GM19324 (cell line): ENCODE measurements at regions not wholly inside any gene's neighbourhood (a gene's known extent, or its start where the extent isn't known, plus 50 kb on each side); places are given as distances from the start of the nearest gene placed in this dataset.

Source experiments
- ATAC-seq: cut with Tn5 transposase; IDR thresholded peaks from one replicate; pipeline ENCODE4 v1.9.1; 2021; ENCODE audit warnings: mild to moderate bottlenecking, moderate library complexity; ENCODE audit not compliant: unreplicated experiment, low FRiP score

DNA sequence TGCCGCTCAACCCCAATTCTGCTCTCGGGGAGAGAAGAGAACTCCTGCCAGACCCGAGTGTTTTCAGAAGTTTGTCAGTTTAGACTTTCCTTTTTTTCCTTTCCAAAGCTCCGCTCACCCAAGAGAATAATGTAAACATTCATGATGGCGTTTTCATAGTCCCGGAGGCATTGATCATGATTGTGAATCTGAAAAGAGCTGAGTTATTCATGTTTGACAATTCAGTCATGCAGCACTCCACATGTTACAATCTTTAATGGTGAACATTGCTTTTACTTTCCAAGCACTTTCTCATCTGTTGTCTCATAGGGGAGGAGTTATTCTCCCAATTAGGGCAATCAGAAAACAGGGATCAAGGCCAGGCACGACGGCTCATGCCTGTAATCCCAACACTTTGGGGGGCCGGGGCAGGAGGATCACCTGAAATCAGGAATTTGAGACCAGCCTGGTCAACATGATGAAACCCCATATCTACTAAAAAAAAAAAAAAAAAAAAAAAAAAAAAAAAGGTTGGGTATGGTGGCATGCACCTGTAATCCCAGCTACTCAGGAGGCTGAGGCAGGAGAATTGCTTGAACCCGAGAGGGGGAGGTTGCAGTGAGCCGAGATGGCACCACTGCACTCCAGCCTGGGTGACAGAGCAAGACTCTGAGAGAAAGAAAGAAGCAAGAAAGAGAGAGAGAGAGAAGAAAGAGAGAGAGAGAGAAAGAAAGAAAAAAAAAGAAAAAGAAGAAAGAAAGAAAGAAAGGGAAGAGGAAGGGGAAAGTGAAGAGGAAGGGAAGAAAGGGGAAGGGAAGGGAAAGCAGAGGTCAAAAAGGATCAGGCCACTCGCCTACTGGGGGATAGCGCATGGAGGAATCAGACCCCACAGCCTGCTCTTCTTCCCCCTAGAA lies 70.0 kb upstream of the TNRC6C start:
- ATAC-seq: no peak

DNA sequence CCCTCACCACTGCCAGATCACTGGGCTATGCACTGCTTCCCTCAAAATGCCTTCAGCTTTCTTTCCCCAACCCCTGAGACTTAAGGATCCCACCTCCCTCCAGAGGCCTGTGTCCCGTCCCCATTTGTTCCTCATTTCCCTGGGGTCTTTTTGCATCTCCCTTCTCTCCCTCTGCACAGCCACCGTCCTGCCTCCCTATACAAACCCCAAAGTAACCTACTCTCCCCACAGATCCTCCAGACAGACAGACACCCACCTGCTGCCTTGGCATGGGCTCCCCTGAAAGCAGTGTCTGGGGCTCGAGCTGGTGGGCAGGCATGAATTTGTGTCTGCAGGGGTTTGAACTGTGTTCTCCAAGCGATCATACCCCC lies 69.4 kb upstream of the TNRC6C start:
- no peak for ATAC-seq

DNA sequence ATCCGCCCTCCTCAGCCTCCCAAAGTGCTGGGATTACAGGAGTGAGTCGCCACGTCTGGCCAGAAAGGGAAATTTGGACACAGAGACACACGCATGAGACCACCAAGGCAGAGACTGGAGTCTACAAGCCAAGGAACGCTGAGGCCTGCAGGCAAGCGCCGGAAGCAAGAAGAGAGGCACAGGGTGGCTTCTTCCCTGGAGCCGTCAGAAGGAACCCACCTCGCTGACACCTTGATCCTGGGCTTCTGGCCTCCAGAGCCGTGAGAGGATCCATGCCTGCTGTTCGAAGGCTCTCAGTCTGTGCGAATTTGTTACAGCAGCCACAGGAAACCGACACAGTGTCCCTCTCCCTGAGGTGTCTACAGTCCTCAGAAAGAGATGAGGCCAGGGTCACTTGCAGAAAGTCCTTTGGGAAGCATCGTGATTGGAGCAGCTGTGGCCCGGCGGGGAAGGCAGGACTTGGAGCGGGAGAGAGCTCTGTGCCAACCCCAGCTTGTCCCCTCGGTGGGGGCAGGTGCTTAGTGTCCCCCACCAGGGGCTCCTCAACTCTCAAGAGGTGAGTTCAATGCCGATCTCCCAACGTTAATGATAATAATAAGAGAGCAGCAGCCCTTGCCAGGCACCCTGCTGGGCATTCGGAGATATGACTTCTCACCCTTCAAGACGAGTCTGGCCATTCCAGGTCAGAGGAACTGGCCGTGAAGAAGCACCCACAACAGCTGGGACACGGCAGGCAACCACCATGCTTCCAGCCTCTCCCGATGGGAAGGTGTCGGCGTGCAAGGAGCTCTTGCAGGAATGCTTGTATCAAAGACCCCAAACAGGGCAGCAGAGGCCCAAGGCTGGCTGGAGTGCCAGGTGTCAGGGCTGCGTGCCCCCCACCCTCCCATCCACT lies 68.4 kb upstream of the TNRC6C start:
- no peak for ATAC-seq

DNA sequence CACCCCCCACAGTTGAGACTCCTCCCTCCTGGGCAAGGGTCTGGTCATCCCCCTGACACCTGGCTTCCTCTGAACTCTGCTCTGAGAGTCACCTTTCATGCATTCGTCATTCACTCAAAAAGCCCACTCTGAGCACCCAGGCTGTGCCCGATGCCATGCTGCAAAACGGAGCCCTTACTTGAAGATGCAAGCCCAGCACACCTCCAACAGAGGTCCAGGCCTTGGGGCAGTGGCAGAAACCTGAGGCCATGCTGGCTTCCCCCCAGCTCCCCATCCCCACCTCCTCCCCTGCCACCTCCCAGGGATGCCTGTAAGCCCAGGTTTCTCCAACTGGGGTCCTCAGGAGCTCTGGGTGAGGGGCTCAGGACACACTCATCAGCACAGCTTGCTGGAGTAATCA lies 67.7 kb upstream of the TNRC6C start:
- no peak for ATAC-seq

DNA sequence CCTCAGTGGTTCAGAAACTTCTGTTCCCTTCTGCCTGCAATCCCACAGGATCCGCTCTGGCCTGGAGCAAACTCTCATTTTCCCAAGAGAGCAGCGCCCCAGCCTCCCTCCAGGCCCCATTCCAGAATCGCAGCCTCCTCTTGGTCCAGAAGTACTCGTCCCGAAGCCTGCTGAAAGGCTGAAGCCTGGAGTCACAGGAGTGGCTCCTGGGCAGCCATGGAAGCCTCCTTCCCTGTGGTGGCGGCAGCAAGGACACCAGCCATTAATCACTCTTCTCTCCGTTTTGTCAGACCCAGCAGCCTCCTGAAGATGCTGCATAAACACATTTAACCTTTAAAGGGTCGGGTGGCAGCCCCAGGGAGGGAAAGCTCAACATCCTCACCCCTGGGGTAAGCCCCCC lies 66.9 kb upstream of the TNRC6C start:
- no peak for ATAC-seq

DNA sequence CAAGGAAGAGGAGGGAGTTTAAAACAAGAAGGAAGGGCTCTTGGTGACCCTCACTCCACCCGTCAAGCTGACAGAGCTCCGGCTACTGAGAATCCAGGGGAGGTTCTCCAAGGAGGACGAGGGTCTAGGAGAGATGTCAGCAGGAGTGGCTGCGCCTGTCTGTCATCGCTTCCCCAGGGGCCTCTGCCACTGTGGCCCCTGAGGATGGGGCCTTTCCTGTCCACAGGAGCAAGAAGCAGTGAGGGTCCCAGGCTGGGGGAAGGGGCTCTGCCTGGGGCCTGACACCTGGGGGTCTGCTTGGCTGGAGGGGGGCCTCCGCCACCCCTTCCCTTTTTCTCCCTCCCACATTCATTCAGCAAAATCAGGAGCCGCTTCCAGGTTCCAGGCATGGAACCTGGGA lies 66.5 kb upstream of the TNRC6C start:
- no peak for ATAC-seq

DNA sequence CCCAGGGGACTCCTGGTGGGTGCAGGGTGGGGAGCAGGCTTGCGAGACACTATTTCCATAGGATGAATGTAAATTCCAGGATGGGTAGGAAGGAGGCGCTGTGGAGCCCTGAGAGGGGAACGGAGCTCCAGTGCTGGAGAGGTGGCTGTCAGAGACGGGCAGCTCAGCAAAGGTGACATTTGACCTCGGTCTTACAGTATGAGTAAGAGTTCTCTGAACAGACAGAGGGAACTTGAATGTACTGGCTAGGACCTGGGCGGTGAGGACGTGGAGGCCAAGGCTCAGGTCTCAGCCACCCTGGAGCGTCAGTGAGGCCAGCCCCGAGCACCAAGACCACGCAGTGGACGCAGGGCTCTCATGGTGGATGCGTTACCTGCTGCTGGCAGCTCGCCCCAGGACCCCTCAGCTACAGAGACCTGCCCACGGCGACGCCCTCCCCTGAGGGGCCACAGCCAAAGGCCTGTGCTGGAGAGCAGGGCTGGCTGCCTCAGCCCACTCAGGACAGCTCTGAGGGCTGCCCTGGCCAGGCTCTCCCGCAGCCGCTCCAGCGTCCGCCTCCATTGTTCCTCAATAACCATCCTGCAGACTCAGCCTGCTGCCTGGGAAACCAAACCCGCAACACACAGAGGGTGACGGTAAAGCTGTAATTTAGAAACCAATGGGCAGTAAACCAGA lies 65.9 kb upstream of the TNRC6C start:
- ATAC-seq: no peak

DNA sequence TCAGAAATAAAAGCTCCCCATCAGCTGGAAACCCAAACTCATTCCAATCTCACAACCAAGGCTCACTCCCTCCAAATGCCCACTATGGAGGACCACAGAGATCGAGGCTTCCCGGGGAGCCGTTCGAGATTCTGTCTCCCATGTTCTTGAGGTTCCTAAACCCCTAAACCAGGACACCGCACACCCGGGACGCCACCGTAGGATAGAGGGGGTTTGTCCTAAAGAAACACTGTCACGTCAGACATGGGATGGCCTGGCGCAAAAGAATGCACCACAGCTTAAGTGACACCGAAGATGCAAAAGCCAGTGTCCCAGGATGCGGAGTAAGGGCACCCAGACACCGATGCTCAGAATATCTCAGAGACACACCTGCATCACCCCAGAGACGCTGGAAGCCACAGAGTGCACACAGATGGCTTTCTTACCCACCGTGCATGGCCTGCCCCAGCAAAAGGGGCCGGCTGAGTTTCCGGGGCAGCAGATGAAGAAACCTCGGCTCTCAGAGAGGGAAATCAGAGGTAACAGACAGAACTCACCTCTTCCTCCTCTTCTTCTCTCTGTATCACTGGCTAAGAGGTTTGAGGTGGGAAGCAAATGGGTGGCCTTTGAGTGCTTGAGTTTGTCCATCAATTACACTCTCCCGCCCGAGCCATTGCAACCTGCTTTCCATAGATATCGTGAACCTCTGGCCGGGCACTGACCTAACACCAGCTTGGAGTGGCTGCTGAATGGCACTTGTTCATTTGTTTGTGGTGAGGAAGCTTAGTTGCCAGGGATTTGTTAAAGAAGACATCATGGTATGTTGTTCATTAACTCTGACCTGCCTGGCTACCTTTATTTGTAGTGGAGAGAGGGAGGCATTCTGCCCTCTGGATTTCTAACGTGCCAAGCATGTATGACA lies 65.1 kb upstream of the TNRC6C start:
- no peak for ATAC-seq

DNA sequence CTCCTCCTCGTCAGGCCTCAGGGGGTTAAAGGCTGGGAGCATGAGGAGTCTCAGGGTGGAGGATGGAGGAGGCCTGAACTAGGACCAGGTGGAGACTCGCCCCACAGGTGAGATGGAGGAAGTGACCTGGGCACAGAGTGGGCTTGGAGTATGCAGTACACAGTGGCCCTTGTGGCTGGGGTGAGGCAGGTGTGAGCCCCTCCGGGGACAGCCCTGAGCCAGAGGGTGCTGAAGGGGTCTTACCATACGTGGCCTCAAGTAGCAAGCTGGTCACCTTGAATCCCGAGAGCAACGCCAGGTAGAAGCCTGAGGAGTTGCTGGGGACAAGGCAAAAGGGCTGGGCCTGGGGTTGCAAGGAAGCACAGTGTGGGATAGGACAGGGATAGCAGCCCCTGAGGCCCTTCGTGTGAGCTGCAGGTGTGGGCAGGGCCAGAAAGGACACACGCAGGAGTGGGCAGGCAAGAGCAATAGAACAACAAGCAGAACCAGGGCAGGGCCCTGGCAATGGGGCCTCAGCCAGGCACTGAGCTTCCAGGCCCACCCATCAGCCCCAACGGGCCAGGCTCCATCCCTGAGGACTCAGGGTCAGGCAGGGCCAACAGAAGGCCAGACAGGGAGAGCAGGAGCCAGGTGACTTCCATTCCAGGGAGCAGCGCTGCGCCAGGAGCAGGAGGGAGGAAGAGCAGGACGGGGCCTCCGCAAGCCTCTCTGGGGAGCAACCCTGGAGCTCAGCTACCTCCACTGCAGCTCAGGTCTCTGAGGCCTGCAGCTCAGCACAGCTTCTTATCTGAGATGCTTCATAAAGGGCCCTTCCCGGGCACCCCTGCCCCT lies 64.2 kb upstream of the TNRC6C start:
- no peak for ATAC-seq

DNA sequence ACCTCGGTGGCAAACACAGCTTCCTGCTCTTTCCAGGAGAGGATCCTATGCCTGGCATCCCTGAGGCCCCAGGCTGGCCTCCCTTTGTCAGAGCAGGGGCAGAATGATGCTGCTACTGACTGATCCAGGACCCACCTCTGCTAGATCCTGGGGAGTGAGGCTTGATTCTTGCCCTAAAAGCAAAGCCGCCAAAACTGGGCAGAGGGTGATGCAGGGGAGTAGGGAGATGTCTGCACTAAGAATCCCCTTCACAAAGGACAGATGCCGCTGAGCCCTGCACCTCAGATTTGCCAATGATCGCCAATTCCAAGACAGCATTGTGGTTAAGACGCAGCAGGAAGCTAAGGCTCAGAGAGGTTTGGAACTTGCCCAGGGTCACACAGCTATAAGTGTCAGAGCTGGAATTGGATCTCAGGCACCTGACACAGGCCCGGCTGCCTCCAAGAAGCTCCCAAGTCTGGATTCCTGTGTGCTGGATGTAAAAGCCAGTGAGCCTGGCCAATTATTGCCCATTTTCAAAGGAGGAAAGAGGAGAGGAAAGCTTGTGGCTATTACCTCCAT lies 60.7 kb upstream of the TNRC6C start:
- ATAC-seq: no peak

DNA sequence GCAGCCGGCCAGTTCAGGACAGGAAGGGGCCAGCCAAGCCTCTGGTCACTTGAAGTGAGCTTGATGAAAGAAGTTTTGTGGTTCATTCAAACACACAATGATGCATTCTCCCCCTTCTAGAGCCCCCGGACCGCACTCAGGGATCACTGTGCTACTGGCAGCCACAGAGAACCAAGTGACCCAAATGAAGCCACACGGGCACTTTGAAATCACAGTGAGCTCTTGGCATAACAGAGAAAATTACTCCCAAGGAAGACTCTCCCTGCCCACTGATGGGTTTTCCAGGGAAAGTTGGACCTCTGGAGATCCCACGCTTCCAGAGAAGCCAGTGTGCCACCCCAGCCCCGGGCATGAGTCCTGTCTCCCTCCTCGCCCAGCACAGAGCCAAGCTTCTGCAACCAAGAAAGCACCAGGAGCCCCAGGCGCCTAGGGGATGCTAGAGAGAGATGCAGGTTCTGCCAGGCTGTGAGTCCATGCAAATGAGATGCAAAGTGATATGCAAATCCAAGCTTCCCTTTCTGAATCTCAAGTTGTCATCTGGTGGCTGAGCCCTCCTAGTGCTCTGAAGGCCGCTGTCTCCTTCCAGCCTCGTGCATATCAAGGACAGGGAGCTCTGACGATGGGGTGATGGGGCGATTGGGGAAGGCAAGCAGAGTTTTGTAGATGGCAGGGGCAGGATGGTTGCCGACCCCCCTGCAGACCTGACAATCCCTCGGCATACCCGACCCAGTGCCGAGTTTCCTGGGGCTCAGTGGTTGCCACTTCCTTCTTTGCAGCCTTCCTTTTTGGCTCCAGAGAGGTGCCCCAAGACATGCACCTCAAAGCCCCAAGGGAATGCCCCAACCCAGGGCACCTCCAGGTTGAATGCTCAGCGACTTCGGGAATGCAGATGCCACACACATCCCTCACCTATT lies 59.7 kb upstream of the TNRC6C start:
- ATAC-seq: no peak

DNA sequence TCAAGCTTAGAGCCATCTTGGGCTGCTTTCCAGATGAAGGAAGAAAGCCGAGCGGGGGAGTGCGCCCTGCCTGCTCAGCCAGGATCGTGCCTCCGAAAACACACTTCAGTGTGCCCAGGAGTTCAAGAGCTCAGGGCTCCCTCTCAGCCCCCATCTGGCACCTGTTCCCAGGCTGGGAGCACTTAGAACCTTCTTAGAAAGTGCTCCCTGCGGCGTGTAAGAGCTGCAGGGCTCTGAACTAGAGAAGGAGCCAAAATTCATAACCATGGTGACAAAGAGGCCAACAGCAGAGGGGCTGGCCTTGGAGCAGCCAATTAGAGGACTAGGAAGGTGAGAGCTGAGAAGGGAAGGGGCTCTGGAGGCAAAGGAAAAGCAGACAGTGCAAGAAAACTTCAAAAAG lies 59.0 kb upstream of the TNRC6C start:
- no peak for ATAC-seq

DNA sequence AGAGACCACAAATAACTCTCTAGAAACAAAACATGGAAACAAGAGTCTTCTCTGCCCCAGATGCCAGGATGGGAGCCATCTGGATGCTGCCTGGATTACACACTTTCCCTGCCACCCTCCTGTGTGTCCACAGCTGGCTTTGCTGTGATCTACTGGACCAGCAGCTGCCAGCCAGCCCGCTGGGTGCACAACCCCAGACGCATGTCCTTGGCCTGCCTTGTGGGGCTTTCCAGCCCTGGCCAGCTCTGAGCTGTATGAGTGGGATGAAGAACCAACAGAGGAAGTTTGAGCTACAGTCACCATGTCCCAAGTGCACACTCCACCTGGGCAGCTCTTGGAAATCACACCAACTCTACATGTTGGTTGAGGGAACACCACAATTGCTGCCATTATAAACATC lies 57.0 kb upstream of the TNRC6C start:
- ATAC-seq: no peak

DNA sequence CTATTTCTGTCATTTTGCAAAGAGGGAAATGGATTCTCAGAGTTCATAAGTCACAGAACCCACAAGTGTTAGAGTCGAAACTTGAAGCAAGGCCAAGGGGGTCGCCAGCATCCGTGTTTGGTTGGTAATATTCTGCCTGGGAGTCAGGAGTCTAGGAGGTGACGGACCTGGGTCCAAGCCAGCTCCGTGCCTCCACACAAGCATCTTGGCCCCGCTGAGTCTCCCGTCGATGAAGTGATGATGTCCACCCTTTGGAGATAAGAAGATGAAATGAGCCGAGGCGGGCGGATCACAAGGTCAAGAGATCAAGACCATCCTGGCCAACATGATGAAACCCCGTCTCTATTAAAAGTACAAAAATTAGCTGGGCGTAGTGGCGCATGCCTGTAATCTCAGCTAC lies 53.2 kb upstream of the TNRC6C start:
- no peak for ATAC-seq

DNA sequence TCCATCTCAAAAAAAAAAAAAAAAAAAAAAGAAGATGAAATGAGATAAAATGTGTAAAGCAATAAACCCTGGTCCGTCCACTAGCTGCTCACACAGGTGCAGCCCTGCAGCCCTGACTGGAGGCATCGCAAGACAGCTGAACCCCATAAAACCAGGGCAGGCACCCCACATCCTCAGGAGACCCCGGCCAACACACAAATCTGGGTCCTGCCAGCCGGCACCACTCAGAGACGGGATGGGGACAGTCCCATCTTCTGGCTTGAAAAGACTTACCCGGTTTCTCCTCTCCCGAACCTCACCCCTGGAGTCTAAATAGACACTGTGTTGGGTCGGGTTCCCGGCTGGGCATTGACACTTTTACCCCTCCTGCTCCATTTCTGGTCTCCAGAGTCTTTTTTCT lies 52.7 kb upstream of the TNRC6C start:
- no peak for ATAC-seq

DNA sequence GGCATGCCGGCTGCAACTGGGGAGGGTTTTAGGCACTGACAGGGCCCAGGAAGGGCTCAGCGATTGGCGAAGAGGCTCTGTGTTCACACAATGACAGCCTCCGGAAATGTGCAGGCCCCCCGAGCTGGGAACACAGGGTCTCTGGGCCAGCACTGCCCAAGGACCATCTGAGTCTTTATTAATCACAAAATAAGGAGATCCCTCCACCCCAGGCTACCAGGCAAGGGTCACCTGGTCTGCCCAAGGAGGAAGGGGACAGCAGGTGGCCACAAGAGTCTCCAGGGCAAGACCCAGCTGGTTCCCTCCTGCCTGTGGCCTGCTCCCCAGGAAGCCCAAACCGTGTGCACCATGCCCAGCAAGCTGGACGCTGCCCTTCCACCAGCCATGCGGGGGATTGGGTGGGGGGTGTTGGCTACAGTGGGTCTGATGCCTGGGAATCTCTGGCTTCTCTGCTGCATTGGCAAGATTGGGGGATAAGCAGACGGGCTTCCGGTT lies 52.1 kb upstream of the TNRC6C start:
- ATAC-seq: no peak

DNA sequence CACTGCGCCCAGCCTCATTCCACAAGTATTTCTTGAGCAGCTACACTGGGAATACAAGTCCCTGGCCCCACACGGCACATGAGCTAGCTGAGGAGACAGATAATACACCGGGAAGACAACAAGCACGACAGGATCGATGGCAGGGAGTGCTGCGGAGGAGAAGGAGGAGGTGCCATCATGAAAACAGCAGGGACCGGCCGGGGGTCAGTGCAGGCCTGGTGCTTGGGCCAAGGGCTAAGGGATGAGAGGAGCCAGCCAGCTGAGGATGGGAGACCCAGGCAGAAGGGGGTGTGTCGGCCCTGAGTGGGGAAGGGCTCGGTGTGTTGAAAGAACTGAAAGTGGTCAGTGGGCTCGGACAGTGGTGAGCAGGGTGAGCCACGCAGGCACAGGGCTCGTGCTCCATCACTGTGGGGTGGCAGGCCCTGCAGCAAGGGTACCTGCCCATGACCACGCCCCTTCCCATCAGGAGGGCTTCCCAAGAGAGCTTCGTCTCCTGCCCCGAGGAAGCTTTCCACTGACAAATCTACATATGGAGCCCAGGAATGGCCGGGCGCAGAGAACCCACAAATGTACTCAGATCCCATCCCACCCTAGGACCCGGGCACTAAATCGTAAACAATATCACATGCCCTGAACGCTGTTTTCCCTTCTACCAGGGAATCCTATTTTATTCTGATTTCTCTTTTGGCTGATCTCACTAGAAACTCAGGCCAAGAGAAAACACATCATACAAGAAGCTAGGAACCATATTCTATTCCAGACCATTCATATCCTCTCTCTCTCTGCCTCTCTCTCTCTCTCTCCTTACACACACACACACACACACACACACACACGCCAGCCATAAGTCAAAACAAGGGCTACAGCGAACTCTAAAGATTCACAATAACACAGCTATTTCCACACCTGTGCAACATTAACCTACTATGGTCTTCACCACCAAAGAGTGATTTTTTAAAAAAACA lies 50.7 kb upstream of the TNRC6C start:
- ATAC-seq: no peak
